NOMO-1 treated with DMSO at 0.1 percent for 48 hours (cell line): ENCODE measurements at regions not wholly inside any gene's neighbourhood (a gene's known extent, or its start where the extent isn't known, plus 50 kb on each side); places are given as distances from the start of the nearest gene placed in this dataset.
A peak's percentile ranks its signal among the peaks of the same experiment; 100 is the strongest.
"Not testable (repeated sequence)": the region's sequence is repeated elsewhere in the genome, so short reads cannot be mapped to it uniquely, and the experiment has no call there.

ENCODE experiments used
- DNase-seq: peaks from one replicate; lab custom pipeline; 2025; ENCODE audit not compliant: unreplicated experiment; lab: John Stamatoyannopoulos, UW

DNA sequence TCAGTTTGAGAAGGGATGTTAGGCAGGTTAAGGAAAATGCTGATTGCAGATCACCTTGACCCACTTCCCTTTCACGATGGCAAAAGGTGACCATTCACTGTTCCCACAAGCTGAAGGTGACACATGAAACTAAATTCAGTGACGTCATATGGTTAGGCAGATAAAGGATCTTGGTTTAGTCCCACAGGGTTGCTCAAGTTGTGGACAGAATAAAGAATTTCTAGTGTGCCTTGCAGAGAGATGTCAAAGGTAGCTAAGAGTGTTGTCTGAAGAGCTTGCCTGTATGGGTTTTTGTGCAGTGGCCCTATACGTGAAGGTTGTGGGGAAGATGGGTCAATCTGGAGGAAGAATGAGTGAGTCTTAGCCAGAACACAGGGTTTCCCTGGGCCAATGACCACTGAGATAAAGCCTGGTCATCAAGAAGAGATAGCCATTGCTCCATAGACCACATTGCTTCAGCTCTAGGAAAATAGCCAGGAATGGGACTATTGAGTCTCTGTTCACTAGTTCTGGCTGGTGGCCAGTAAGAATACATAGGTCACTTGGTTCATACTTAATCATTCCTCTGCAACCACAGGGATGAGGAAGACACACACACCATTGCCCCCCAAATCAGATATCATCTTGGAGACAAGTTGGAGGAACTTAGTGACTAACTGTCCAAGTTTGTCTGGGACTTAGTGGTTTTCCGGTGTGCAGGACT lies 148.5 kb upstream of the ATXN1 start:
- no peak for DNase-seq

DNA sequence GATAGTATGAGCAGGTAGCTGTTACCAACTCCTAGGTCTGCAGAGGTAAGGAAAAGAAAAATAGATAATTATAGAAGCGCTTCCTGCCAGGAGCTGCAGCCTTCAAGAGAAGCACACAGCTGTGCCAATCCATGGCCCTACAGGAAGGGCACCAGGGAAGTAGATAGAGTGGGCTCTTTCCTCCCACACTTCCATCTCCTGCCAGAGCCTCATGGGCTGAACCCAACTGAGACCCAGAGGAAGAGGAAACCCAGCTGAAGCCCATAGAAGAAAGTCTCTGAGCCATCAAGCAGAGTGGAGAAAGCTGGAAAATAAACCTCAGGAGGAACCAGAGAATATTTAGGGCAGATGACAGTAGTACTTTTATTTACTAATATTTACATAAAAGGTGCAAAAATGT lies 146.7 kb upstream of the ATXN1 start:
- no peak for DNase-seq

DNA sequence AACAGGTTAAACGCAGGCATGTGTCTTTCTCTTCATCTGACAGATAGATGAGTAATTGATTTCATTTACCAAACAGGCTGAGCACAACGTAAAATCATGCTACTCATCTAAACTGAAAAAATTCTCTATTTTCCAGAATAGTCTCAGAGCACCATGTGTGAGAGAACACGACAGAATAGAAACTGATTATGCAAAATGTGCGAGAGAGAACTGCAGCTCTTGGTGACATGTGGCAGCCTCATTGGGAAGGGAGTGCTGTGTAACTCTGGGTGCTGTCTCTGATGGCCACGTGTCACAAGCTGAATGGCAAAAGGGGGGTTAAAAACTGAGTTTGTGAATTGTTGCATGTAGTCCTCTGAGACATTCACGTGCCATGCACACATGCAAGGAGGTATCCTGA lies 143.7 kb upstream of the ATXN1 start:
- no peak for DNase-seq

GRCh38 chr6:16903470-16903869 lies 142.2 kb upstream of the ATXN1 start:
- DNase-seq = peak; percentile 87

DNA sequence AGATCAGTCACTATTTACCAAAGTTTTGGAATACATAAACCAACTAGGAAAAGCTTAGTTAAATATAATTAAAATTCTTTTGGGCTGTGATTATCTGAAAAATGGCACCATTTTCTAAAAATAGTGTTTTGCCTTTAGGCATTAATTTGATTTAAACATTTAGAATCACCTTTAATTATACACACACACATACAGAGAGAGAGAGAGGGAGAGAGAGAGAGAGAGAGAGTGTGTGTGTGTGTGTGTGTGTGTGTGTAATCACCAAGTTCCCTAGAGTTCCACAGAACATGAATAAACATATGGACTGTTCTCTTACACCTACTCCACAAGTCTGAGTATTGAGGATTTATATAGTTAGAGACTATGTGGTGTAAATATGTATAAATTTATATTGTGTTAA lies 141.2 kb upstream of the ATXN1 start:
- no peak for DNase-seq

- DNase-seq = no peak
Observed at GRCh38 chr6:16901782-16902181, 140.5 kb upstream of the ATXN1 start.

- DNase-seq = peak; percentile 3
Observed at GRCh38 chr6:16901306-16901705, 140.0 kb upstream of the ATXN1 start.

GRCh38 chr6:16898640-16899396 lies 137.6 kb upstream of the ATXN1 start:
- no peak for DNase-seq

DNA sequence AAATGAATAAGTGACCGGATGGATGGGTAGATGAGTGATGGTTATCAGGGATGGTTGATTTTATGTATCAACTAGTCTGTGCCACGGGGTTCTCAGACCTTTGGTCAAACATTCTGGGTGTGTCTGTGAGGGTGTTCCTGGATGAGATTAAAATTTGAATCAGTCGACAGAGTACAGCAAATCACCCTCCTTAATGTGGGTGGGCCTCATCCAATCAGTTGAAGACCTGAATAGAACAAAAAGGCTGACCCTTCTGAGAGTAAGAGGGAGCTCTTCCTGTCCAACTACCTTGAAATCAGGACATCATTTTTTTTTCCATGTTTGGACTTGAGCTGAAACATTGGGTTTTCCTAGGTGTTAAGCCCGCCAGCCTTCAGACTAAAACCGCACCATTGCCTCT lies 136.4 kb upstream of the ATXN1 start:
- DNase-seq = no peak

DNA sequence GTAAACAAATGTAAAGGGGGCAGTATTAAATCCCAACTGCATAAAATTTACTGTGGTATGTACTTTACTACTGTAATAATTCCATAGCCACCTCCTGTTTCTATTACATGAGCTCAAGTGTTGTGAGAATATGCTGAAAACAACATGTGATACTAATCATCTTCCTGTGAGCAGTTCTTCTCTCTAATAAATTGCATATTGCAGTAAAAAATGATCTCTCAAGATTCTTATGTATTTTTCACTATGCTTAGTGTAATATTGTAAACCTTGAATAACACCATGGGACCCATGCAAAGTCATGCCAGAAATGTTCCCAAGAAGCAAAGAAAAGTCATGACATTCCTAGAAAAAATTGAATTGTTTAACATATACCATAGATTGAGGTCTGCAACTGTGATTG lies 133.0 kb upstream of the ATXN1 start:
- DNase-seq = no peak

DNA sequence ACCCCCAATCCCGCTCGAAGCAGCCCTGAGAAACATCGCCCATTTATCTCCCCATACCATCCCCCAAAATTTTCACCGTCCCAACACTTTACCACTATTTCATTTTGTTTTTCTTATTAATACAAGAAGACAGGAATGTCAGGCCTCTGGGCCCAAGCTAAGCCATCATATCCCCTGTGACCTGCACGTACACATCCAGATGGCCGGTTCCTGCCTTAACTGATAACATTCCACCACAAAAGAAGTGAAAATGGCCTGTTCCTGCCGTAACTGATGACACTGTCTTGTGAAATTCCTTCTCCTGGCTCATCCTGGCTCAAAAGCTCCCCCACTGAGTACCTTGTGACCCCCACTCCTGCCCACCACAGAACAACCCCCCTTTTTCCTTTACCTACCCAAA lies 129.8 kb upstream of the ATXN1 start:
- not testable (repeated sequence) for DNase-seq

- no peak for DNase-seq
Observed at GRCh38 chr6:16885411-16886160, 124.3 kb upstream of the ATXN1 start.

GRCh38 chr6:16884526-16884925 lies 123.3 kb upstream of the ATXN1 start:
- no peak for DNase-seq

DNA sequence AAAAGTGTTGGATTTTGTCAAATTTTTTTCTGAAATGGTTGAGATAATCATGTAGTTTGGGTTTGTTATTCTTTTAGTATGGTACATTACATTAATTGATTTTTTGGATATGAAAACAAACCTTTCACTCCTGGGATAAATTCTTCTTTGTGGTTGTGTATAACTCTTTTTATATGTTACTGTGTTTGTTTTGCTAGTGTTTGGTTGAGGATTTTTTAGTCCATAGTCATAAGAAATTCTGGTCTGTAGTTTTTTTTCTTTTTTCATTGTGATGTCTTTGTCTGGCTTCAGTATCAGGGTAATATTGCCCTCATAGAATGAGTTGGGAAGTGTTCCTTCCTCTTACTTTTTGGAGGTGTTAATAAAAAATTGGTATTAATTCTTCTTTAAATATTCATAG lies 122.2 kb upstream of the ATXN1 start:
- DNase-seq = no peak

DNA sequence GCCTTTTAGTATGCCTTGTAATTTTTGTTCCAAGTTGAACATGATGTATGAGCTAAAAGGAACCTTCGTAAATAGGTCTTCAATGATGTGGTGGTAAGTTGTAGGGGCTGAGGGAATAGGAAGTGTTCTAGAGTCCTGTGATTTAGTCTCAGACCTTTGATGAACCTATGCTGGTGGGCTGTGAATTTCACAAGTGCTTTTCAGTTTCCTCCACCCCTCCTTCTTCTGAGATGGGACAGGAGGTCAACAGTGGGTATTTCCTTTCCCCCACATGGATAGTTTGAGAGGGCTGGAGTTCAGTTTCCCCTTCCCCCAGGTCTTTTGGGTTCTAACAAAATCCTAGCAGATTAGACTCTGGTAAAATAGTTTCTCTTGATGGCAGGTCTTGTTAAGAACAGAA lies 121.0 kb upstream of the ATXN1 start:
- DNase-seq = no peak

GRCh38 chr6:16876852-16877251 lies 115.6 kb upstream of the ATXN1 start:
- not testable (repeated sequence) for DNase-seq

DNA sequence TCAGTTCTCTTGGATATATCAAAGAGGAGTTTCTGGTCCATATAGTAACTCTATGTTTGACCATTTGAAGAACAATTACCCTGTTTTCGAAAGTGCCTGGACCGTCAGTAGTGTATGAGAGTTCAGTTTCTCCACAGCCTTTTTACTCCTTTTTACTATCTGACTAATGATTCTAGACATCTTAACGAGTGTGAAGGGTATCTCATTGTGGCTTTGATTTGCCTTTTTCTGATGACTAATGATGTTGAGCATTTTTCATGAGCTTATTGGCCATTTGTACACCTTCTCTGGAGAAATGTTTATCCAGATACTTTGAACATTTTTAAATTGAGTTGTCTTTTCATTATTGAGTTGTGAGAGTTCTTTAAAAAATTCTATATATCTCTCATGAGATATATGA lies 114.9 kb upstream of the ATXN1 start:
- no peak for DNase-seq

DNA sequence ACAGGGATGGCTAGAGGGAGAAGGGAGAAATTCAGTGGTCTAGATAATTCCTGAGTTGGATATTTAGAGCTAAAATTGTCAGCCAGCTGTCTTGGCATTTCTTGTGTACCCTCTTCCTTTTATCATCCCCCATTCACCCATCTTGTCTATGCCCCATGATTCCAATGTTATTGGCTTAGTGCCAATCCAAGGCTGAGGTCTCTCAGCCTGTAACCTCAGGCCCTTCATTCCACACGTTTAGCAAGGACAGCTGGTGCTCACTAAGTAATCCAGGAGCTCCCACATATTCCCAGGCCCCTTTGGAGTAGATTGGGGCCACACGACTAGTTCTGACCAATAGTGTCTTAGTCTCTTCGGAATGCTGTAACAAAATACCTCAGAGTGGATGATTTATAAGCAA lies 112.4 kb upstream of the ATXN1 start:
- no peak for DNase-seq

DNA sequence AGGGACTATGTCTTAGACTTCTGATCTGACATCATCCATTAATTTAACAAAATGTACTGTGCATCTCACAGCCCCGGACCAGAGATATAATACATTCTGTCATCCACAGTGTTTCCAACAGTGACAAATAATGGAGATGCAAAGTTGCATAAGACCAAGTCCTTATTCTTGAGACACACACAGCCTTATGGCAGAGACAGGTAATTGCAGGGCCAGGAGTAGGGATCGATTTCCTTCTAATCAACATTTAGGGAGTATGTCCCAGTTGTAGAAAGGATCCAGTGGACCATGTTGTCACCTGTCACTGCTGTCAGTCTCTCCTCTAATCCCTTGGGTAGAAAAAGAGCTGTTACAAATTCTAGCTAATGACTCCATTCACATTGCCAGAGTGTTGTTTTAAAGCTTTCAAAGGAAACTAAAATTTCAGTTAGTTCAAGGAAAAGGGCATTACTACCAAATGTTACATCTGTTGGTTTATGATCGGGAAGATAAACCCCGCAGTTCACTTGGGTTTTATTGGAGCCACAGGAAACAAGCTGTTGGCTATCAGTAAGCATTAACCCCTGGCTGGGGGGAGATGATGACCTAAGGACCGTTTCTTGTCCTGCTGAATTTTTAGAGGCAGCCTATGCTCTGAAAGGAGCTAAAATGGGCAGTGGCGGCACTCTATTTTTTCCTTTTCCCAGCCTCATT lies 111.4 kb upstream of the ATXN1 start:
- DNase-seq = no peak

DNA sequence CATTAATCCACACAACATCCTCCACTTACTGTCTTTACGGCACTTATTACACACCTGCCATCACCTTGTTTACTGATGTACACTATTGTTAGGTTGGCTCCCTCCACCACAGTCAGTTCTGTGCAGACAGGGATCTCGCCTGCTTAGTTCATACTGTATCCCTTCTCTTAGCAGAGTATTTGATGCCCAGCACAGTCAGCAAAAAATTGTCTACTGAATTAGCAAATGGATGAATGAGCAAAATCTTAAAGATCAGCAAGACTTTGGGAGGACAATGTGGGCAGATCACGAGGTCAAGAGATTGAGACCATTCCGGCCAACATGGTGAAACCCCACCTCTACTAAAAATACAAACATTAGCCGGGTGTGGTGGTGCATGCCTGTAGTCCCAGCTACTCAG lies 109.8 kb upstream of the ATXN1 start:
- DNase-seq = no peak

- DNase-seq = no peak
Observed at GRCh38 chr6:16868968-16869367, 107.7 kb upstream of the ATXN1 start.
